ENCODE measurements at regions not wholly inside any gene's neighbourhood (a gene's known extent, or its start where the extent isn't known, plus 50 kb on each side); places are given as distances from the start of the nearest gene placed in this dataset.

GRCh38 chr13:78997902-78998629 is 339.1 kb upstream of the OBI1 start:
- TF ChIP-seq ZNF274 (IDR thresholded peaks at IDR 0.05; ENCODE audit: low read depth, low read length) (no peak), YY1 (IDR thresholded peaks at IDR 0.05; ENCODE audit: insufficient read depth, insufficient read length) (no peak)
